ENCODE measurements at regions not wholly inside any gene's neighbourhood (a gene's known extent, or its start where the extent isn't known, plus 50 kb on each side); places are given as distances from the start of the nearest gene placed in this dataset.

- peaks cover 4% of the 10 kb centered on the region for H3K27me3 ChIP-seq (replicated peaks; ENCODE audit: insufficient read depth, low read length)
- DNase-seq: no peak
These were observed 629.0 kb downstream of the TBC1D22A start for GRCh38 chr22:47391169-47392053.

GRCh38 chr22:47390026-47390970, 627.8 kb downstream of the TBC1D22A start:
- Histone ChIP-seq H3K36me3 (replicated peaks; ENCODE audit: insufficient read depth, low read length) (no peaks in the 10 kb centered on the region), H3K27me3 (replicated peaks; ENCODE audit: insufficient read depth, low read length) (peaks cover 4% of the 10 kb centered on the region), H4K20me1 (ENCODE audit: insufficient read depth, low read length) (no peaks in the 10 kb centered on the region), H3K9ac (ENCODE audit: low read length) (no peak overlapping the region), H3K4me3 (ENCODE audit: low read length) (no peak overlapping the region), H3F3A (ENCODE audit: insufficient read depth, low read length) (no peaks in the 10 kb centered on the region), H3K79me2 (ENCODE audit: low read length) (no peaks in the 10 kb centered on the region), H3K4me2 (ENCODE audit: low read depth, low read length) (no peak overlapping the region), H2AFZ (ENCODE audit: low read length) (no peak overlapping the region), H3K9me3 (replicated peaks; ENCODE audit: insufficient read depth, low read length) (no peaks in the 10 kb centered on the region), H3K27ac (ENCODE audit: low read length) (no peak overlapping the region), H3K9me2 (replicated peaks; ENCODE audit: insufficient read depth, low read length) (no peaks in the 10 kb centered on the region), H3K4me1 (ENCODE audit: low read length) (no peaks in the 10 kb centered on the region)
- no peak for DNase-seq
- TF ChIP-seq EZH2 (optimal IDR thresholded peaks at IDR 0.05; ENCODE audit: low read depth, low read length): no peak
- TF ChIP-seq EZH2phosphoT487 (IDR thresholded peaks at IDR 0.05; ENCODE audit: low read length): no peak
- no peak for TF ChIP-seq CTCF (IDR thresholded peaks at IDR 0.05; ENCODE audit: low read length)

More at GRCh38 chr22:47391169-47392053, 629.0 kb downstream of the TBC1D22A start:
- Histone ChIP-seq H3K36me3 (replicated peaks; ENCODE audit: insufficient read depth, low read length) (no peaks in the 10 kb centered on the region), H3K9me2 (replicated peaks; ENCODE audit: insufficient read depth, low read length) (no peaks in the 10 kb centered on the region), H3K79me2 (ENCODE audit: low read length) (no peaks in the 10 kb centered on the region), H3K27ac (ENCODE audit: low read length) (no peak overlapping the region), H2AFZ (ENCODE audit: low read length) (no peak overlapping the region), H3K4me1 (ENCODE audit: low read length) (no peaks in the 10 kb centered on the region), H3K9me3 (replicated peaks; ENCODE audit: insufficient read depth, low read length) (no peaks in the 10 kb centered on the region), H3K4me2 (ENCODE audit: low read depth, low read length) (no peak overlapping the region), H3K4me3 (ENCODE audit: low read length) (no peak overlapping the region), H3F3A (ENCODE audit: insufficient read depth, low read length) (no peaks in the 10 kb centered on the region), H4K20me1 (ENCODE audit: insufficient read depth, low read length) (no peaks in the 10 kb centered on the region), H3K9ac (ENCODE audit: low read length) (no peak overlapping the region)
- TF ChIP-seq EZH2 (optimal IDR thresholded peaks at IDR 0.05; ENCODE audit: low read depth, low read length) (no peak), EZH2phosphoT487 (IDR thresholded peaks at IDR 0.05; ENCODE audit: low read length) (no peak), CTCF (IDR thresholded peaks at IDR 0.05; ENCODE audit: low read length) (no peak)

GRCh38 chr22:47389201-47389600, 626.8 kb downstream of the TBC1D22A start:
- Histone ChIP-seq H3K4me1 (ENCODE audit: low read length) (no peaks in the 10 kb centered on the region), H3K36me3 (replicated peaks; ENCODE audit: insufficient read depth, low read length) (no peaks in the 10 kb centered on the region), H3K79me2 (ENCODE audit: low read length) (no peaks in the 10 kb centered on the region), H3K27ac (ENCODE audit: low read length) (no peak overlapping the region), H4K20me1 (ENCODE audit: insufficient read depth, low read length) (no peaks in the 10 kb centered on the region), H3K9me3 (replicated peaks; ENCODE audit: insufficient read depth, low read length) (no peaks in the 10 kb centered on the region), H3K27me3 (replicated peaks; ENCODE audit: insufficient read depth, low read length) (peaks cover 8% of the 10 kb centered on the region), H2AFZ (ENCODE audit: low read length) (no peak overlapping the region), H3K9ac (ENCODE audit: low read length) (no peak overlapping the region), H3K4me2 (ENCODE audit: low read depth, low read length) (no peak overlapping the region), H3K9me2 (replicated peaks; ENCODE audit: insufficient read depth, low read length) (no peaks in the 10 kb centered on the region), H3K4me3 (ENCODE audit: low read length) (no peak overlapping the region), H3F3A (ENCODE audit: insufficient read depth, low read length) (no peaks in the 10 kb centered on the region)
- TF ChIP-seq CTCF (IDR thresholded peaks at IDR 0.05; ENCODE audit: low read length) (no peak), EZH2 (optimal IDR thresholded peaks at IDR 0.05; ENCODE audit: low read depth, low read length) (no peak), EZH2phosphoT487 (IDR thresholded peaks at IDR 0.05; ENCODE audit: low read length) (no peak)
- DNase-seq: no peak

Measured in MM.1S (cell line).